HG03039 (cell line): ENCODE measurements at regions not wholly inside any gene's neighbourhood (a gene's known extent, or its start where the extent isn't known, plus 50 kb on each side); places are given as distances from the start of the nearest gene placed in this dataset.
"Not testable (repeated sequence)": the region's sequence is repeated elsewhere in the genome, so short reads cannot be mapped to it uniquely, and the experiment has no call there.

ENCODE experiments used
- ATAC-seq: cut with Tn5 transposase; IDR thresholded peaks from one replicate; pipeline ENCODE4 v1.9.1; 2021; ENCODE audit warnings: mild to moderate bottlenecking, moderate library complexity; ENCODE audit not compliant: unreplicated experiment

DNA sequence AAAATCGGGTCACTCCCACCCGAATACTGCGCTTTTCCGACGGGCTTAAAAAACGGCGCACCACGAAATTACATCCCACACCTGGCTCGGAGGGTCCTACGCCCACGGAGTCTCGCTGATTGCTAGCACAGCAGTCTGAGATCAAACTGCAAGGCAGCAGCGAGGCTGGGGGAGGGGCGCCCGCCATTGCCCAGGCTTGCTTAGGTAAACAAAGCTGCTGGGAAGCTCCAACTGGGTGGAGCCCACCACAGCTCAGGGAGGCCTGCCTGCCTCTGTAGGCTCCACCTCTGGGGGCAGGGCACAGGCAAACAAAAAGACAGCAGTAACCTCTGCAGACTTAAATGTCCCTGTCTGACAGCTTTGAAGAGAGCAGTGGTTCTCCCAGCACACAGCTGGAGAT lies 325.7 kb upstream of the PIK3R1 start:
- ATAC-seq, result not testable (repeated sequence)

DNA sequence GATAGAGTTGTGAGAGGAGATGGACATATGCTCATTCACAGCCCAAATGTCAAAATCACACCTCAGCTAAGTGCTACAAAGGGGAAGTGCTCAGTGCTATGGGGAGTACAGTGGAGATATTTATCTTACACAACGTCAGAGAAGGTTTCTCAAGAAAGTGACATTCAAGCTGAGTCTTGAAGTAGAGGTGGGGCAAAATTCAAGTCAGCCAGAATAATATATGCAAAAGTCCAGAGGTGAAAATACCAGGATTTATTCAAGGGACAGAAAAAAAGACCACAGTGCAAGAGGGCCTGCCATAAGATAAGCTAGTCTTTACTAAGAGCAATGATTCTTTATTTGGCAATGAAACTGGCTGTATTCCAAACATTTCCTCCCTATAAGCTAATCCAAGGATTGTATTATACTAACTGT lies 327.8 kb upstream of the PIK3R1 start:
- no peak for ATAC-seq

DNA sequence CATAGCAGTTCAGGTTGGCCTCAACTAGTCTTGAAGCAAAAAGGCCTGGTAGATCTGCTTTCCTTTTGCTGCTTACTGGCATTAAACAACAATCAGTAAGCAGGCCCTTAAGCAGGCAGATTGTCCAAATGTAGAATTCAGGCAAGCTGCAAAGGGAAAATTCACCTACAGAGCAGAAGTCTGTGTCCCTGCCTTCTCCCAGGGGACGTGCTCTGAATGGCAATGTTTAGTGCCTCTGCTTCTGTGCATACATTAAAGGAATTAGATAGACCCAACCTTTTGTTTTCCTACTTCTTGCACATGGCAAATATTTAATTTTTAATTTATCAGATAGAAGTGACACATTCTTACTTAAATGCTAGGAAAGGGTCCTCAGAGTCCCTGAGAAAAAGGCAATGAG lies 328.8 kb upstream of the PIK3R1 start:
- no peak for ATAC-seq

DNA sequence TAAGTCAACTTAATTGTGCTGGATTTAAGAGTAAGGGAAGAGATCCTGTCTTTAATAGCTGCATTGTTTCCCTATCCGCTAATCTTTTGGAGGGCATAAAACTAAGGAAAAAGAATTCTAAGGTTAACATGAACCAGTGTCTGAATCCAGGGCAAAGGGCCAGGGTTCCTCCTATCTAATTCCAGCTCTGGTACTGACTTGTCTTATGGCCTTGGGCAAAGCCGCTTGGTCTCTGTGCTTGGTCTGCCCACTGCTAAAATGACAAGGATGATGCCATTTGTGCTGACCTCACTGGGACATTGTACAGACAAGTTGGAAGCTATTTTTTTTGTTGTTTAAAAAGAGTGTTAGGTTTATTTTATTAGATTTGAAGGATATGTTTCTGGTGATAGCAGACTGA lies 334.7 kb upstream of the PIK3R1 start:
- ATAC-seq, result no peak

DNA sequence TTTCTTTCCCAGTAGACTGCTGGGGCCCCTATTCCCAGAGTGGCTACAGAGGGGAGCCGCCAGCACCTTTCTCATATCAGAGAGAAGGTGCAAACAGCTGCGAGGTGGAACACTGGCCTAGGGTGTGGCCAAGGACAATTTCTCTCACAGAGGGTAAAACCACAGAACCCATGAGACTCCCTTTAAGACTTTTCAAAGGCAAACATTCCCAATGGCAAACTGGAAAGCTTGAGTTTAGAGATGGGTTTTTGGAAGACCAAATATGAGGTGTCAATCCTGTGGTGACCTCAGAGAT lies 335.1 kb upstream of the PIK3R1 start:
- ATAC-seq, result no peak

DNA sequence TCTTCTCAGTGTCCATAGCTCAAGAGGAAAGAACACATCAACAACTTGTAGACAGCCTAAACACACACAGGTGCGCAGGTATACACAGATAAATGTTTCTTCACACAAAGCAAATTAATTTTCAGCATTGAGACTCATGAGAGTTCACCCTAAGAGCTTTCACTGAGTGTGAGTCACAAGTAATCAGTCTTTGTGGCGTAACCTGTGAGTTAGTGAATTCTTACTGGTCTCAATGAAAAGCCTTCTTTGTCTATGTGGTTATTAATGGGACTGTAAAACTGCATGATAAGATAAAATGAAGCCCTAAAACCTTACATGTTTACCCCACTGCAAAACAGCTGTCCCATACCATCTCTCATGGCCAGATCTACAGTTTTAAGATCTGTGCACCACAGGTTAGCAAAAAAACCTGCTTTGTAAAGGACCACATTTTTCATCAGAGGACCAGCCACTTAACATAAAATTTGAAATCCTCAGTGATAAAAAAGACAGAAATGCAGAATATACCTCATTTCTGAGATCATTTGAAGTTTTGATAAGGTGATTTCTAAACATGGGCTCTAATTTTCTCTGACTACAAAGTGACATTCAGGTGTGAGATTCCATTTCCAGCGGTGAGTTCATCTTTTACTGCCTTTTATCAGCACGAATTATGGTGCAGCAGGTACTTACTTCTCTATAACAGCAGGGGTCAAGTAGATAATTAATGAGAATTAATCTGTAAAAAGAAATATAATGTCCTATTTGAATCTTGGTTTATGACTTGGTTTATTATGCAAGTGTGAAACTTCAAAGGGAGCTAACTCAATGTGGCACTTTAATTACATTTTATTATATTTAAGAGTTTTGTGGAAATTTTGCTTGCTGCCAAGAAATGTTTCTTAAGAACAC lies 335.7 kb upstream of the PIK3R1 start:
- no peak for ATAC-seq

DNA sequence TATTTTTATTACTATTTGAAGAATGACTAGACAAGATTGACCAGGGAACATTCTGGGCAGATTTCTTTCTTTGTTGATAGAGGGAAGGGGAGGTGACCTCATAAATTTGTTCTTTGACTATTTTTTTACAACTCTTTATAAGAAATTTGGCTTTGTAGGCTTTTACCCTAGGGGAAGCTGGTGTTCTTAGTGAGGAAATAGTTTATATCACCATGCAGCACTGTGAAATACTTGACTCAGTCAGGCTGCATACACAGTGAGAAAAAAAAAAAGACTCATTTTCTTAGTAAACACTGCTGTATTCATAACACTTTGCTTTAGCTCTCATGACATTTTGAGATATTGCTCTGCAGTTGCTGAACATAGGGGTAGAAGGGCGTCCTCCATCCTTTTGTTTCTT lies 336.6 kb upstream of the PIK3R1 start:
- ATAC-seq, result no peak

DNA sequence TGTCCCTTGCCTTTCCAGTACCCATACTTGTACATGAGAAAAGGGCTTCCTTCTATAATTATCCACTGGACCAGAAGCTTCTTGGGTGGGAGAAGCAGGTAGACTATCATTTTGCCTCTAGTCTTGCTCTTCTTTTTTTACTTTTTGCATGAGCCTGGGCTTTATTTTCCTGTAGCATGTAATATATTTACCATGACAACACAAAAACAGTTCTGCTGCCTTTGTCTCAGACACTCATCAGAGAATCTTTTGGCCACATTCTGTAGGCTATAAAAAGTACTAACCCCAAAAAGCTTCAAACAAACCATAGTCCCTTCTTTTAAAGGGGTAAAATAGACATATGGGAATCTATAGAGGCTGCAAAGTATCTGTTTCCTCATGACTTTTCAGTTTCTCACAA lies 339.2 kb upstream of the PIK3R1 start:
- no peak for ATAC-seq

DNA sequence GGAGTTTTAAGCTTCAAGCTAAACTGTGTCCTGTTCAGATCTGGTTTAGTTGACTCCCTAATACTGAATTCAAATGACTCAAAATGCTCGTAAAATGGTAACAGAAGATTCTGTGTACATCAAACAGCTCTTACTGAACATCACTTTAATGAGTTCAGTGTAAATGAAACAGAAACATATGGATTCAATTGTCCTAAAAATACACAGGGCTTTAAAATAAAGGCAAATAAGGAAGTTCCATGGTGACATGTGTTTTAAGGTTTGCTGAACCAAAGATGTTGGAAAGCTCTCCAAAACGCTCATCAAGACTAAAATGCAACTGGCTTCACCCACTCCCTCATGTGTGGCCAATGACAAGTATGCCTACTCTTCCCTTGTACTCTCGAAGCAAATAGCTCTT lies 340.0 kb upstream of the PIK3R1 start:
- ATAC-seq, result no peak

DNA sequence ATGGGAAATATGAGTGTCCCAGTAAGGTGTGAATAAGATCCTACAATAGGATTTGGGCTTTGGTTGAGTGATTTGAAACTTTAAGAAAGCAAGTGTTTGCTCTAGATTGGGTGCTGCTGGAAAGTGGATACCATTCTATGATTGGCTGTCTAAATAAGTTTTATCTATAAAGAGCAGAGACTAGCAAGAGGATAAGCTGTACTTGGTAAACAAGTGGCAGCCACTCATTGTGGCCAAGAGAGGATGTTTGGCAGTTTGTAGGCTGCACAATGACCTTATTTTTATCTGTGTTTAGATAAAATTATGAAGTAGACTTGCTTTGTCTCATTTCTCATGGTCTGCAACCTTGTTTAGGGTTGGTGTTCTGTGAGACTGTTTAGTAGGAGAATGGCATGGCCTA lies 341.6 kb upstream of the PIK3R1 start:
- ATAC-seq, result no peak

DNA sequence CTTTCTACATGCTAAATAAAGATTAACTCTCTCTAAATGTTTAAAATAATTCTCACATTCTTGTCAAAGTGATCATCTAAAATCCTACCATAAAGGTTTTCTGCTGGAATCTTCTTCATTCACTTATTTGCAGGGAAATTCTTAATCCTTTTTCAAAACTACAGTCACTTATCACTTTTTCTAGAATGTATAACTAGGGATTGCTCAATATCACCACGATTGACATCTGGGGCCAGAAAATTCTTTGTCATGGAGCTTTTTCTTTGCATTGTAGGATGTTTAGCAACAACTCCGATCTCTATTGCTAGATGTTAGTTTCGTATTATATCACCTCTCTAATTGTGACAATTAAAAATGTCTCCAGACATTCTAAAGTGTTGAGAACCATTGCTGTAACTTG lies 344.9 kb upstream of the PIK3R1 start:
- ATAC-seq, result no peak

DNA sequence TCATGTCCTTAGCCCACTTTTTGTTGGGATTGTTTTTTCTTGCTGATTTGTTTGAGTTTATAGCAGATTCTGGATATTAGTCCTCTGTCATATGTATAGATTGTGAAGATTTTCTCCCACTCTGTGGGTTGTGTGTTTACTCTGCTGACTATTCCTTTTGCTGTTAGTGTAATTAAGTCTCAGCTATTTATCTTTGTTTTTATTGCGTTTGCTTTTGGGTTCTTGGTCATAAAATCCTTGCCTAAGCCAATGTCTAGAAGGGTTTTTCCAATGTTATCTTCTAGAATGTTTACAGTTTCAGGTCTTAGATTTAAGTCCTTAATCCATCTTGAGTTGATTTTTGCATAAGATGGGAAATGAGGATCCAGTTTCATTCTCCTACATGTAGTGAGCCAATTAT lies 351.2 kb upstream of the PIK3R1 start:
- ATAC-seq, result not testable (repeated sequence)

DNA sequence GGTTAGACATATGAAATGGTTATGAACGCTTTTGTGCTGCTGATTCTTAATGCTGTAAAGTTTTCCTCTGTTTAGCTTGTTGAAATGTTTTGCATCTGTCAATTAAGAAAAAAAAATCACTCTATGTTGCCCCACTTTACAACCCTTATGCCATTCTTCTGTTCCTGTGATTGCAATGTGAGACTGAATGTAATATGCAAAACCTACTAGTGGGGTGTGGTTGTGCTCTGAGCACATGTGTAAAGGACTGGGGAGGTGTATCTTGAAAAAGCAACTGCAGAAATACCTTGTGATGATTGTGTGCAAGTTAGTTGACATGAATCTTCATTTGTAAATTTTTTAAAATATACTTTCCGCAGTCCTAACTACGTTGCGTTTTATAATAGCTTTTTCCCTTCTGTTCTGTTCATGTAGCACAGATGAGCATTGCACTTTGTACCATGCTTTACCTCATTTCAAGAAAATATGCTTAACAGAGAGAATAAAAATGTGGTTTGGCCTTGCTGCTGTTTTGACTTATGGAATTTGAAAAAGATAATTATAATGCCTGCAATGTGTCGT lies 357.0 kb upstream of the PIK3R1 start:
- no peak for ATAC-seq

DNA sequence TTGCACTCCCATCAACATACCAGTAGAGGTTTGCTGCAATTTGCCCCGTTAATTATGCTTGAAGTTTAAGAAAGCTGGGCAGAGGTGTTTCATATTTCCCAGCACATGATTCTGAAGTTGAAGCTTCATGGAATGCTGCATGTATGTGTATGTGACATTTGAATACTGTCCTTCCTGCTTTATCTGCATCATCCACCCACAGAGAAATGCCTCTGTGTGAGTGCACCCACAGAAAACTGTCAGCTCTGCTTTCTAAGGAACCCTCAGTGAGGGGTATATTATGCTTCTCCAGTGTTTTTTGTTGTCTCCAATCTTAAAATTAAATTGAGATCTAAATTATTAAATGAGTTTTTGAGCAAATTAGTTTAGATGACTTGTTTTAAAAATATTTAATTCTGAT lies 358.1 kb upstream of the PIK3R1 start:
- ATAC-seq, result no peak

DNA sequence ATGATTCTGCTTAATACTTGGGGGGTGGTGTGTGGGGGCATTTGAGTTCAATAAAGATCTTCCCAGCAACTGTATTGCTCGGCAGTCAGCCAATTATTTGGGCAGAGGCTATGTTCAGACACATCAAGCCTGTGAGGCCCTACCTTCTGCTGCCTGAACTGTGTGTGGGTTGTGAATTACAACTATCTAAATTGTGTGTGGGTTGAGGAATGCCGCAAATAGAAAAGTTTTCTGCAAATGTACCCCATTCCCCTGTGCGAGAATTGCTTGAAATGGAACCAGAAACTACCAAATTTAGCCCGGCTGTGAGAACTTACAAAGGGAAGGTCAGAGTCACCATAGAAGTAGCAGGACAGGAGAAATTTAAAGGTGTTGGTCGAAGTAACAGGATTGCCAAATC lies 360.0 kb upstream of the PIK3R1 start:
- ATAC-seq, result no peak

DNA sequence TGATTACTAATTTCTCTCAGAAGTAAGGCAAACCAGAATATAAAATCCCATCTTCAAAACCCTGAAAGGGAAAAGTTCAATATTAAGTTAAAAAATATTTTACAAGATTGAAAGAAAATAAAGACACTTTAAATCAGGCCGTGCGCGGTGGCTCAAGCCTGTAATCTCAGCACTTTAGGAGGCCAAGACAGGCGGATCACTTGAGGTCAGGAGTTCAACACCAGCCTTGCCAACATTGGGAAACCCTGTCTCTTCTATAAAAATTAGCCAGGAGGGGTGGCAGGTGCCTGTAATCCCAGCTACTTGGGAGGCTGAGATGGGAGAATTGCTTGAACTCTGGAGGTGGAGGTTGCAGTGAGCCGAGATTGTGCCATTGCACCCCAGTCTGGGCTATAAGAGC lies 364.6 kb upstream of the PIK3R1 start:
- ATAC-seq, result not testable (repeated sequence)

DNA sequence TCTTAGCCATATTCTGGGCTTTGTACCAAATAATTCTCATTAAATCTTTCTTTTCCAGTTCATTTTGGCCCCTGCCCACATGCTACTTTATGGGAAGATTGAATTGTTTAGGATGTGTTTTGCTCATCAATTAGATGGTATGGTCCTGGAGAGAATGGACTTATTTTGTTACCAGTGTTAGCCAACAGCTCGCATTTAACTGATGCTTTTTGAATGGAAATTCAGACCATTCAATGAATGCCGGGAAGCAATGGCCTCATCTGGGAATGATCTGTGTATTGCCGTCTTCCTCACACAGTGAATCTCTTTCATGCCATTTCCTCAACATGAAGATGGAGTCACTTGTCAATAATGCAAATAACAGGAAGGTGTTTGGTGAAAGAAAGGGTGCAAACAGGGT lies 370.6 kb upstream of the PIK3R1 start:
- no peak for ATAC-seq

DNA sequence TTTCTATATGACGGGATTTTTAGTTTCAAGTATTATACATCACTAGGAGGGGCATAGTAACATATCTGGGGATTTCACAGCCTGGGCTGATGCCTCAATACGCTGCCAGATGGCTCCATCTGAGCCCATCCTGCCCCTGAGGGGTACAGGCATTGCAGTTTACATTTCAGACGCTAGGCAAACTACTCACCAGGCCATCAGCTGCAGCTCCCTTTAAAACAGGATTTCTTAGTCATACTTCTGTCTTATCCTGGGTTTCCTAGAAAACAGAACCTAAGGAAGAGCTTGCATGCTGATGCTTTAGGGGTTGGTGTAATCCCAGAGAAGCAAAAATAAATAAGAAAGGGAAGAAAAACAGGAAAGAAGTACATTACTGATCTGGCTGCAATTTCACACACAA lies 372.8 kb upstream of the PIK3R1 start:
- no peak for ATAC-seq

DNA sequence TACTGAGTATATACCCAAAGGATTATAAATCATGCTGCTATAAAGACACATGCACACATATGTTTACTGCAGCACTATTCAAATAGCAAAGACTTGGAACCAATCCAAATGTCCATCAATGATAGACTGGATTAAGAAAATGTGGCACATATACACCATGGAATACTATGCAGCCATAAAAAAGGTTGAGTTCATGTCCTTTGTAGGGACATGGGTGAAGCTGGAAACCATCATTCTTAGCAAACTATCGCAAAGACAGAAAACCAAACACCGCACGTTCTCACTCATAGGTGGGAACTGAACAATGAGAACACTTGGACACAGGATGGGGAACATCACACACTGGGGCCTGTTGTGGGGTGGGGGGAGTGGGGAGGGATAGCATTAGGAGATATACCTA lies 378.3 kb upstream of the PIK3R1 start:
- not testable (repeated sequence) for ATAC-seq

DNA sequence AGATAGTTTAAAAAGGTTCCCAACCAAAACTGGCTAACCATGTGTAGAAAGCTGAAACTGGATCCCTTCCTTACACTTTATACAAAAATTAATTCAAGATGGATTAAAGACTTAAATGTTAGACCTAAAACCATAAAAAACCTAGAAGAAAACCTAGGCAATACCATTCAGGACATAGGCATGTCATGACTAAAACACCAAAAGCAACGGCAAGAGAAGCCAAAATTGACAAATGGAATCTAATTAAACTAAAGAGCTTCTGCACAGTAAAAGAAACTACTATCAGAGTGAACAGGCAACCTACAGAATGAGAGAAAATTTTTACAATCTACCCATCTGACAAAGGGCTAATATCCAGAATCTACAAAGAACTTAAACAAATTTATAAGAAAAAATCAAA lies 379.1 kb upstream of the PIK3R1 start:
- not testable (repeated sequence) for ATAC-seq

DNA sequence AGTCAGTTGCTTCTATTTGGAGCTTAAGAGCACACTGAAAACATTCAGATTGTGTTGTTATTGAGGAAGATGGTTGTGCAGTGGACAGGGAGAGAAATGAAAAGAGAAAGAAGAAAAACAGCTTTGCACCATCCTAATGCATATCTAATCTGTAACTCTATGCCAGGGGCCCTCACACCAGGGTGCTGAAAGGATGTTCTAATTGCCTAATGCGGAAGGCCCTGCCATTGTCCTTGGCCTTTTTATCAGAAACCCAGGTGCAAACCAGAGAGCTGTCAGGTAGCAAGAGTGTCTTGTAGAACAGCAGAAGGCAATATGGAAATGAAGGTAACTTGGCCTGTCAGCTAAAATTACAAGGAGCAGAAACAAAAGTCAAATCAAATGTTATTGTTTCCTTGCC lies 384.5 kb upstream of the PIK3R1 start:
- ATAC-seq, result no peak

DNA sequence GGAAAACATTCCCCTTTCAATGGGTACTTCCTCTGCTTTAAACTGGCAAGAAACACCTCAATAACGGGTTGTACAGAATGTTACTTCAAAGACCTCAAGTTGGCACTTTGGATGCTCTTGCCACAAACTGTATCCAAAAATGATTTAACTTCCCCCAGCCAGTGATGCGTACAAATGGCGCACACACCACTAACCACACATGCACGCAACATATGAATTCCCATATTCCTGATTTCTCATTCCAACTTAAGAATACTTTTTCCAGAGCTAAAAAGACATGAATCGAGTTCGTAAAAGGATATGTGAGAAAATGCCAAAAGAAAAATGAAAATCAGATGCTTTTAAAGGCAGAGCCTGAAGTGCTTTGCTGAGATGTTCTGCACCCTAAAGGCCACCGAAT lies 388.0 kb upstream of the PIK3R1 start:
- no peak for ATAC-seq

DNA sequence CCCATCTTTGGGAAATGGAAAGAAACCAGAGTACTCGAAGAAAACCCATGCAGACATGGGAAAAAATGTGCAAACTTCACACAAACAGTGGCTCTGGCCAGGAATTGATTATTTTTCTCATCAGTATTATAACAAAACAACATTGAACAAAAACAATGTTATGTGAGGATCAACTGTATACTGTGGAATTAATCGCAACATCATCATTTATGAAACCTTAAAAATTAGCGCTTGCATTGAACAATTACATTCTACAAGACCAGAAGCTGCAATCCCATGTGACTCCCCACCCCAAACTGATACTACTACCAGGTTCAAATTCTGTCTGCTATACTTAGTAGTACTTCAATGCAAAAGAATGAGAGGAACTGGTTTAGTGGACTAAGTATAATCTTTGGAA lies 390.7 kb upstream of the PIK3R1 start:
- no peak for ATAC-seq
